OCI-M2 (cell line): ENCODE measurements at regions not wholly inside any gene's neighbourhood (a gene's known extent, or its start where the extent isn't known, plus 50 kb on each side); places are given as distances from the start of the nearest gene placed in this dataset.
A peak's percentile ranks its signal among the peaks of the same experiment; 100 is the strongest.
"Not testable (repeated sequence)": the region's sequence is repeated elsewhere in the genome, so short reads cannot be mapped to it uniquely, and the experiment has no call there.

Experiments used
- DNase-seq: peaks from one replicate; lab custom pipeline; 2025; ENCODE audit not compliant: unreplicated experiment; lab: John Stamatoyannopoulos, UW

- DNase-seq: no peak
These were observed 86.0 kb downstream of the DTWD1 start for GRCh38 chr15:49706805-49707204.

- DNase-seq: no peak
These were observed 86.8 kb downstream of the DTWD1 start for GRCh38 chr15:49707598-49707997.

GRCh38 chr15:49709646-49710214, 88.9 kb downstream of the DTWD1 start:
- DNase-seq: no peak

- DNase-seq: no peak
These were observed 91.3 kb downstream of the DTWD1 start for GRCh38 chr15:49712162-49712561.

GRCh38 chr15:49712846-49713450, 92.1 kb downstream of the DTWD1 start:
- DNase-seq: no peak

- no peak for DNase-seq
These were observed 94.4 kb downstream of the DTWD1 start for GRCh38 chr15:49715211-49715610.

GRCh38 chr15:49715701-49716100, 94.9 kb downstream of the DTWD1 start:
- DNase-seq: no peak

GRCh38 chr15:49718234-49718633, 97.4 kb downstream of the DTWD1 start:
- DNase-seq: no peak

- DNase-seq: no peak
These were observed 98.0 kb downstream of the DTWD1 start for GRCh38 chr15:49718846-49719245.

GRCh38 chr15:49720261-49720660, 99.4 kb downstream of the DTWD1 start:
- DNase-seq: no peak

GRCh38 chr15:49721091-49721490, 100.2 kb downstream of the DTWD1 start:
- no peak for DNase-seq

GRCh38 chr15:49721621-49722020, 100.8 kb downstream of the DTWD1 start:
- DNase-seq: no peak

GRCh38 chr15:49723981-49724380, 103.1 kb downstream of the DTWD1 start:
- DNase-seq: no peak

- DNase-seq: no peak
These were observed 110.6 kb downstream of the DTWD1 start for GRCh38 chr15:49731187-49732099.

GRCh38 chr15:49732109-49732508, 111.3 kb downstream of the DTWD1 start:
- DNase-seq: peak; percentile 52

GRCh38 chr15:49734089-49734488, 113.2 kb downstream of the DTWD1 start:
- DNase-seq: not testable (repeated sequence)

- DNase-seq: no peak
These were observed 114.1 kb downstream of the DTWD1 start for GRCh38 chr15:49734831-49735508.

- DNase-seq: no peak
These were observed 116.3 kb downstream of the DTWD1 start for GRCh38 chr15:49737127-49737526.

- DNase-seq: no peak
These were observed 120.9 kb downstream of the DTWD1 start for GRCh38 chr15:49741712-49742111.

GRCh38 chr15:49742381-49742780, 121.5 kb downstream of the DTWD1 start:
- DNase-seq: no peak

GRCh38 chr15:49747340-49747739, 126.5 kb downstream of the DTWD1 start:
- no peak for DNase-seq

- no peak for DNase-seq
These were observed 127.9 kb downstream of the DTWD1 start for GRCh38 chr15:49748791-49749190.
